T-cell (primary cell): ENCODE measurements at regions not wholly inside any gene's neighbourhood (a gene's known extent, or its start where the extent isn't known, plus 50 kb on each side); places are given as distances from the start of the nearest gene placed in this dataset.

Source experiments
- ATAC-seq, 4 experiments: fragments of 200-7000 bp in 3 of 4; fragments of 150-1000 bp in 1 of 4; cut with Tn5 transposase; replicated peaks in 1 of 4; 1 replicate in 3 of 4; 2 replicates in 1 of 4; pipeline ENCODE4 v1.10.0; 2021; ENCODE audit warnings: moderate library complexity in 3 of 4, mild to moderate bottlenecking in 2 of 4, moderate number of reproducible peaks in 1 of 4
- CTCF ChIA-PET, 2 donors: fragments of 300-600 bp; sonication (Branson Sonifier 250); formaldehyde crosslinking; loops; one replicate each; lab custom pipeline; 2022; ENCODE audit warnings: antibody characterized with exemption in 2 of 2; lab: Charles Lee
- POLR2A ChIA-PET, 2 donors: fragments of 300-600 bp; sonication (Branson Sonifier 250); formaldehyde crosslinking; loops; one replicate each; lab custom pipeline; 2022; ENCODE audit warnings: antibody characterized with exemption in 2 of 2; lab: Charles Lee
- DNase-seq, 35 experiments: peaks; one replicate each; pipeline versions ENCODE4 v3.0.0 to v3.0.0-alpha.2; 2013 to 2023
- H3K27ac ChIP-seq: one replicate; pipeline ENCODE4 v1.5.1; 2013; ENCODE audit warnings: low read length
- H3K27me3 ChIP-seq, 2 experiments: replicated peaks in 1 of 2; 1 replicate in 1 of 2; 2 replicates in 1 of 2; pipeline versions ENCODE4 v1.6.1 to v1.7.0; 2013; ENCODE audit warnings: low read length in 1 of 2, mixed read lengths in 1 of 2; ENCODE audit not compliant: control insufficient read depth in 2 of 2, insufficient read depth in 2 of 2; ENCODE audit errors: extremely low read depth in 1 of 2
- H3K36me3 ChIP-seq, 2 donors: 1 replicate in 1 of 2; 2 replicates in 1 of 2; pipeline versions ENCODE4 v1.6.1 to v1.7.0; 2013; ENCODE audit warnings: low read length in 1 of 2; ENCODE audit not compliant: control insufficient read depth in 2 of 2, insufficient read depth in 1 of 2; ENCODE audit errors: extremely low read depth in 1 of 2
- H3K4me1 ChIP-seq, 2 experiments: 1 replicate in 1 of 2; 2 replicates in 1 of 2; pipeline versions ENCODE4 v1.6.1 to v1.7.0; 2013; ENCODE audit warnings: low read length in 2 of 2, mixed read lengths in 1 of 2; ENCODE audit not compliant: insufficient read depth in 2 of 2, control insufficient read depth in 1 of 2; ENCODE audit errors: extremely low read depth in 1 of 2
- H3K4me3 ChIP-seq, 2 donors: 1 replicate in 1 of 2; 2 replicates in 1 of 2; pipeline versions ENCODE4 v1.5.1 to v1.7.0; 2013; ENCODE audit warnings: mild to moderate bottlenecking in 2 of 2, low read length in 1 of 2, moderate library complexity in 1 of 2; ENCODE audit not compliant: control insufficient read depth in 1 of 2; ENCODE audit errors: extremely low read depth in 1 of 2
- H3K9me3 ChIP-seq: 2 replicates; pipeline ENCODE4 v1.7.0; 2013
- H3K27ac Mint-ChIP-seq, 2 donors: one replicate each; pipeline ENCODE4 v1.8.0; 2020 to 2021; ENCODE audit warnings: mild to moderate bottlenecking in 2 of 2, mixed read lengths in 2 of 2
- H3K27me3 Mint-ChIP-seq, 2 donors: one replicate each; pipeline ENCODE4 v1.8.0; 2021 to 2022; ENCODE audit warnings: mixed read lengths in 2 of 2
- H3K36me3 Mint-ChIP-seq: one replicate; pipeline ENCODE4 v1.8.0; 2021; ENCODE audit warnings: mixed read lengths
- H3K4me1 Mint-ChIP-seq, 3 donors: one replicate each; pipeline ENCODE4 v1.8.0; 2020 to 2022; ENCODE audit warnings: mixed read lengths in 3 of 3, mild to moderate bottlenecking in 1 of 3
- H3K4me3 Mint-ChIP-seq, 3 donors: one replicate each; pipeline ENCODE4 v1.8.0; 2020 to 2022; ENCODE audit warnings: mild to moderate bottlenecking in 3 of 3, mixed read lengths in 3 of 3, moderate library complexity in 3 of 3
- H3K9me3 Mint-ChIP-seq, 3 donors: one replicate each; pipeline ENCODE4 v1.8.0; 2020 to 2022; ENCODE audit warnings: mixed read lengths in 3 of 3
- WGBS: methylation state at CpG from one replicate; pipeline ENCODE4 v1.1.5; 2013; ENCODE audit warnings: missing lambda C conversion rate; ENCODE audit not compliant: insufficient coverage; 5-methylcytosine and 5-hydroxymethylcytosine counted together

GRCh38 chr2:64219149-64219548 lies 74.9 kb upstream of the PELI1 start:
- ChIA-PET CTCF (no interaction called here), POLR2A (interaction anchor here in 1 of 2 donors (0.7 kb wide), 2 partner anchors 15 to 126 kb away, joined by 3 to 6 read pairs; no protein-coding TSS in a partner anchor)
- Mint-ChIP-seq H3K27ac (no peak overlapping the region), H3K4me1 (peaks cover 47 to 67% (median 53%) of the 10 kb centered on the region in 3 donors), H3K27me3 (no peaks in the 10 kb centered on the region), H3K36me3 (no peaks in the 10 kb centered on the region), H3K4me3 (no peak overlapping the region), H3K9me3 (no peaks in the 10 kb centered on the region)
- H3K27ac ChIP-seq = no peak overlapping the region
- no peaks in the 10 kb centered on the region for H3K9me3 ChIP-seq
- no peaks in the 10 kb centered on the region for H3K27me3 ChIP-seq
- WGBS = 100% methylated on average over 1 of the region's 2 CpGs
- H3K4me3 ChIP-seq = no peak overlapping the region
- DNase-seq (no peak), ATAC-seq (no peak)
- H3K4me1 ChIP-seq = peaks cover 12 to 33% of the 10 kb centered on the region in 2 experiments
- no peaks in the 10 kb centered on the region for H3K36me3 ChIP-seq

- Histone ChIP-seq H3K27me3 (no peaks in the 10 kb centered on the region), H3K4me3 (no peak overlapping the region), H3K36me3 (no peaks in the 10 kb centered on the region), H3K27ac (no peak overlapping the region), H3K9me3 (no peaks in the 10 kb centered on the region), H3K4me1 (peaks cover 6 to 23% of the 10 kb centered on the region in 2 experiments)
- ChIA-PET POLR2A (interaction anchor here in 1 of 2 donors (0.5 kb wide), 1 partner anchor 944 kb away, joined by 4 read pairs; no protein-coding TSS in a partner anchor), CTCF (no interaction called here)
- ATAC-seq (no peak), DNase-seq (no peak)
- no peak overlapping the region for H3K4me3 Mint-ChIP-seq
- H3K27ac Mint-ChIP-seq = peak overlapping the region; percentile 14 to 16
- H3K27me3 Mint-ChIP-seq = no peaks in the 10 kb centered on the region
- H3K36me3 Mint-ChIP-seq = no peaks in the 10 kb centered on the region
- WGBS = no CpG with 5 or more reads among the region's 1 CpG
- no peaks in the 10 kb centered on the region for H3K9me3 Mint-ChIP-seq
- H3K4me1 Mint-ChIP-seq = peaks cover 39 to 63% (median 42%) of the 10 kb centered on the region in 3 donors
Measured at GRCh38 chr2:64220265-64220664, 76.0 kb upstream of the PELI1 start.

DNA sequence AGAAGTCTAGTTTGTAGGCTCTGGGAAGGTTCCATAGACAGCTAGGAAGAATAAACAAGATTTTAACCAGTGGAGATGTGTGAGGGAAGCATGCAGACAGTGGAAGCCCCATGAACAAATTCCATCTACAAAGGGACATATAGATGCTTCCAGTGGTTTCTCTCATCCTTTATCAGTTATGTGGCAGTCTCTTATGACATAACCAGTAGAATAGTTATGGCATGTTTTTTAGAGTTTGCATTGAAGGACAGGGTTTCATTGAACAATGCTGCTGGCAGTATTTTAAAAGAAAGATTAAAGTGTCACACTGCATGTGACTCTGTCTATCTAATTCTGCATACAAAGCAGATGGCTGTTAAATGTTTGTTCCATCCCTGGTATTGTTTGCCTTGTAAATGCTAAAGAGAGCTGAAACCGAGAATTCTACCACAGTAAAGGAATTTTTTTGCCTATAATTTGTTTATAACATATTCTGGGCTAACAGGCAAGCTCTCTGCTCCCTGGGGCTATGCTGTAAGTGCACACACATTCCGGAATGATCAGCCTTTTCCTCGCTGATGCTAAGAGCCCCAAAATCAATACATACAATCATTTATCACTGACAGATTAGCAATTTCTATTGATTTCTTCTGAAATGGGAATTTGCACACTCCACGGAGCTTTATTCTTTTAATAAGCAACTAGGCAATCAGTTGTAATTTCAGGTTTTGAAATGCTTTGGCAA lies 76.8 kb upstream of the PELI1 start:
- CTCF ChIA-PET = interaction anchor here in 1 of 2 donors (0.6 kb wide), 1 partner anchor 696 kb away, joined by 3 read pairs; no protein-coding TSS in a partner anchor
- peaks cover 39 to 59% (median 42%) of the 10 kb centered on the region in 3 donors for H3K4me1 Mint-ChIP-seq

GRCh38 chr2:64221935-64222334 lies 77.7 kb upstream of the PELI1 start:
- Histone ChIP-seq H3K9me3 (no peaks in the 10 kb centered on the region), H3K4me3 (no peak overlapping the region), H3K36me3 (no peaks in the 10 kb centered on the region), H3K4me1 (peaks cover 6 to 21% of the 10 kb centered on the region in 2 experiments), H3K27ac (no peak overlapping the region), H3K27me3 (no peaks in the 10 kb centered on the region)
- DNase-seq (no peak), ATAC-seq (no peak)
- CTCF ChIA-PET = no interaction called here
- Mint-ChIP-seq H3K9me3 (no peaks in the 10 kb centered on the region), H3K4me1 (peaks cover 35 to 53% (median 42%) of the 10 kb centered on the region in 3 donors), H3K27ac (peak overlapping the region in 1 of 2 donors; percentile 30), H3K27me3 (no peaks in the 10 kb centered on the region), H3K4me3 (no peak overlapping the region), H3K36me3 (no peaks in the 10 kb centered on the region)
- no CpG with 5 or more reads among the region's 2 CpGs for WGBS
- POLR2A ChIA-PET = no interaction called here

More for the DNA sequence above, 76.8 kb upstream of the PELI1 start:
- Mint-ChIP-seq H3K4me3 (no peak overlapping the region), H3K9me3 (no peaks in the 10 kb centered on the region), H3K27me3 (no peaks in the 10 kb centered on the region), H3K27ac (no peak overlapping the region), H3K36me3 (no peaks in the 10 kb centered on the region)
- H3K36me3 ChIP-seq = no peaks in the 10 kb centered on the region
- no peak for DNase-seq
- POLR2A ChIA-PET = no interaction called here
- H3K9me3 ChIP-seq = no peaks in the 10 kb centered on the region
- no peaks in the 10 kb centered on the region for H3K27me3 ChIP-seq
- 100% methylated on average over 3 of the region's 4 CpGs for WGBS
- no peak overlapping the region for H3K4me3 ChIP-seq
- no peak for ATAC-seq
- no peak overlapping the region for H3K27ac ChIP-seq
- peaks cover 6 to 21% of the 10 kb centered on the region in 2 experiments for H3K4me1 ChIP-seq

DNA sequence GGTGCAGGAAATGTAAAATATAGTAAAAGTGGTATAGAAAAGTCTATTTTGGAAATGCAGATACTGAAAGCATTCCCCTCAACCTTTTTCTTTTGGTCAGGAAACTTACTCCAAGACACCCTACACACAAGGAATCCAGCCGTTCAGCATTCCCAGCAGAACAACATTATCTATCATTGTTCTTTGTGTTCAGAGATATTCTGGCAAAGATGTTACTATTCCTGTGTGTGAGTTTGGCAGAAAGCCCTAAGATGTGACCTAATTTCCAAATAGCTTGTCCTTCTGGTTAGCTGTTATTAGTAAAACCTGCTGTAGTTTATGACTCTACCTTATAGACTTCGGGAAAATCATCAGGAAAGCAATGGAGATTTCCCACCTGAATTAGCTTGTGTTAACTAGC lies 78.1 kb upstream of the PELI1 start:
- H3K27me3 Mint-ChIP-seq = no peaks in the 10 kb centered on the region
- H3K36me3 Mint-ChIP-seq = no peaks in the 10 kb centered on the region
- peaks cover 6 to 21% of the 10 kb centered on the region in 2 experiments for H3K4me1 ChIP-seq
- H3K27ac ChIP-seq = no peak overlapping the region
- no peaks in the 10 kb centered on the region for H3K9me3 ChIP-seq
- H3K27me3 ChIP-seq = no peaks in the 10 kb centered on the region
- peak overlapping the region in 1 of 2 donors; percentile 30 for H3K27ac Mint-ChIP-seq
- WGBS = no CpG with 5 or more reads among the region's 2 CpGs
- no peaks in the 10 kb centered on the region for H3K36me3 ChIP-seq
- peaks cover 35 to 51% (median 44%) of the 10 kb centered on the region in 3 donors for H3K4me1 Mint-ChIP-seq
- no peak for ATAC-seq
- no peak for DNase-seq
- no peak overlapping the region for H3K4me3 ChIP-seq
- peak overlapping the region in 1 of 3 donors; percentile 43 for H3K4me3 Mint-ChIP-seq
- ChIA-PET POLR2A (interaction anchor here (0.5 to 1.1 kb wide), 3 partner anchors 7 to 1005 kb away, joined by 3 to 8 read pairs (median 4); partner anchors contain the start of gene ACTR2 (in 1 of the 2)), CTCF (interaction anchor here in 1 of 2 donors (0.7 to 1.4 kb wide), 2 partner anchors 108 to 173 kb away, joined by 3 to 7 read pairs; no protein-coding TSS in a partner anchor)
- no peaks in the 10 kb centered on the region for H3K9me3 Mint-ChIP-seq

GRCh38 chr2:64223055-64223454 lies 78.8 kb upstream of the PELI1 start:
- H3K36me3 Mint-ChIP-seq = no peaks in the 10 kb centered on the region
- CTCF ChIA-PET = interaction anchor here (0.6 to 1.4 kb wide), 5 partner anchors 10 to 173 kb away, joined by 3 to 7 read pairs (median 3); no protein-coding TSS in a partner anchor
- ATAC-seq (peak; percentile 30 to 50 (median 37)), DNase-seq (peak in 1 of 35 experiments; percentile 16)
- H3K9me3 Mint-ChIP-seq = no peaks in the 10 kb centered on the region
- H3K27ac Mint-ChIP-seq = peak overlapping the region; percentile 77 to 91
- H3K4me1 ChIP-seq = peaks cover 10 to 21% of the 10 kb centered on the region in 2 experiments
- no peaks in the 10 kb centered on the region for H3K36me3 ChIP-seq
- H3K27me3 ChIP-seq = peaks cover 0 to under 1% of the 10 kb centered on the region in 2 experiments
- no peak overlapping the region for H3K4me3 ChIP-seq
- no peaks in the 10 kb centered on the region for H3K27me3 Mint-ChIP-seq
- POLR2A ChIA-PET = interaction anchor here (0.6 to 1.1 kb wide), 4 partner anchors 8 to 143 kb away, joined by 3 to 12 read pairs (median 4); no protein-coding TSS in a partner anchor
- 11% methylated on average over 1 of the region's 3 CpGs for WGBS
- H3K9me3 ChIP-seq = no peaks in the 10 kb centered on the region
- peaks cover 39 to 54% (median 51%) of the 10 kb centered on the region in 3 donors for H3K4me1 Mint-ChIP-seq
- peak overlapping the region in 1 of 3 donors; percentile 43 for H3K4me3 Mint-ChIP-seq
- peak overlapping the region; percentile 28 for H3K27ac ChIP-seq
